IPS-18a (cell line): ENCODE measurements at regions not wholly inside any gene's neighbourhood (a gene's known extent, or its start where the extent isn't known, plus 50 kb on each side); places are given as distances from the start of the nearest gene placed in this dataset.

Experiments
- H3K27ac ChIP-seq: one replicate; pipeline ENCODE4 v1.5.1; 2013; ENCODE audit warnings: low read length
- H3K27me3 ChIP-seq: one replicate; pipeline ENCODE4 v1.6.1; 2013; ENCODE audit warnings: mild to moderate bottlenecking, low read length; ENCODE audit not compliant: control insufficient read depth, insufficient read depth
- H3K36me3 ChIP-seq: one replicate; pipeline ENCODE4 v1.6.1; 2013; ENCODE audit warnings: low read depth, low read length; ENCODE audit not compliant: control insufficient read depth
- H3K4me1 ChIP-seq: one replicate; pipeline ENCODE4 v1.6.1; 2013; ENCODE audit warnings: low read depth, low read length; ENCODE audit not compliant: control insufficient read depth
- H3K4me3 ChIP-seq: one replicate; pipeline ENCODE4 v1.5.1; 2013; ENCODE audit warnings: low read length
- H3K9ac ChIP-seq: one replicate; pipeline ENCODE4 v1.6.1; 2013; ENCODE audit warnings: mild to moderate bottlenecking, low read length, moderate library complexity
- H3K9me3 ChIP-seq: one replicate; pipeline ENCODE4 v1.6.1; 2013; ENCODE audit warnings: low read depth, low read length; ENCODE audit not compliant: control insufficient read depth

DNA sequence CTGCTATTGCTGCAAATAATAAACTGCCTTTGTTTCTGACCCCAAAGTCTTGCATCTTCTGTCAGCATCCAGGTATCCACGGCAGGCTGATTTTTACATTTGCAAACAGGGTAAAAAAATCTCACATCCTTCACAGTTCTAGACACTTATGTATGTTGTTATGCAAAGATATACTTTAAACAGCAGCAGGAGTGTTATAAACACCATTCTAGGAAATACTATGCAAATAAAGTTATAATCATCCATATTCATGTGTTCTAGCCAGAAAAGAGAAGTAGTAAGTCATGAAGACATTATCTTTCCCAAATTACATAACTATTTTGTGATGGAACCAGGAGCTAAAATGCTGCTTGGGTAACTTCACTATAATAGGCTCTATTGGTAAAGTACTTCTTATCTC, 534.2 kb downstream of the LTN1 start:
- H3K4me1 ChIP-seq: no peaks in the 10 kb centered on the region
- H3K9me3 ChIP-seq: no peaks in the 10 kb centered on the region
- H3K4me3 ChIP-seq: no peak overlapping the region
- no peaks in the 10 kb centered on the region for H3K36me3 ChIP-seq
- H3K27ac ChIP-seq: no peak overlapping the region
- H3K27me3 ChIP-seq: no peaks in the 10 kb centered on the region
- no peak overlapping the region for H3K9ac ChIP-seq

GRCh38 chr21:28455253-28455600, 537.5 kb downstream of the LTN1 start:
- H3K27ac ChIP-seq: no peak overlapping the region
- no peaks in the 10 kb centered on the region for H3K27me3 ChIP-seq
- H3K9ac ChIP-seq: no peak overlapping the region
- no peaks in the 10 kb centered on the region for H3K9me3 ChIP-seq
- no peaks in the 10 kb centered on the region for H3K4me1 ChIP-seq
- H3K36me3 ChIP-seq: no peaks in the 10 kb centered on the region
- H3K4me3 ChIP-seq: no peak overlapping the region

DNA sequence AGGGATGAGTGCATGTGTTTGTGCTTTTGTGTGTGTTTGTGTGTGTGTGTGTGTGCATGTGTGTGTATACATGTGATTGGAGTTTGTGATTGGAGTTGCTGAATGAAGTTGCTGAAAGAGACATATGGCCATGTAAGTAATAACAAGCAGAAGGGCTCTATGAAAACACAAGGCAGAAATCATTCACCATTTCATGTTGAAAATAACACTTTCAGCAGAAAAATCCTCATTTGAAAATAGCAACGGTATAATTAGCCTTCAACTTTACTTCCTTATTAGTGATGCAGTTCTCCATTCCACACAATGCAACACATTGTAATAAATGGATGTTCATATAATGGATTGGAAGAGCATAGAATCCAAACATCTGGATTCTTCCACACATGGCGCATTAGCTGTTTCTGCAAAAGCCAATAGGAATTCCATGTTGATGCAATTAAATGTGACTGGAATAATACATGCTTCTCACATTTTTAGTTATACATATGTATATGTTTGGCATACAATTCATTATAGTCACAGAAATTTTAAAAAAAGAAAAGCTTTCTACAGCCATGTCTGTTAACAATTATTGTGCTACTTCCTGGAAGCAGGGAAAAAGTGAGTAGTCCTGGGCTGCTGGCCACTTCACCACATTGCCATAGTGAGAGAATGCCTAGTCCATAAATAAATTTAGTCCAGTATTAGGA, 538.0 kb downstream of the LTN1 start:
- Histone ChIP-seq H3K9me3 (no peaks in the 10 kb centered on the region), H3K27me3 (no peaks in the 10 kb centered on the region), H3K9ac (no peak overlapping the region), H3K4me1 (no peaks in the 10 kb centered on the region), H3K36me3 (no peaks in the 10 kb centered on the region), H3K4me3 (no peak overlapping the region), H3K27ac (no peak overlapping the region)

DNA sequence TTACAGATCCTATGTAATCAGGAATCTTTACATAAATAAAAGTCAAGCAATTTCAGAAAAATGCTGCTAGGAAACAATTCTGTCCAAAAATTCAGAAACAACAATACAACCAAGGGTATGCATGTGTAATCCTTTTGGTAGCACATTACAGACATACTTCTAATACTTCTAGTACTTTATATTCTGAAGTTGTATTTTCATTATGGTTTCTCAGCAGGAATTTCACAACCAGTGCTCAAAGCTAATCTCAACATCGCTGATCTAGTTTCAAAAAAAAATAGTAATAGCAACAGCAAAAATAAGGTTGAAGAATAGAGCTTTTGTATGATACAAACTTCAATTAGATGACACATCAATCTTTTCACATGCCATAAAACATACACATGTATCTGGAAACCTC, 545.2 kb downstream of the LTN1 start:
- no peaks in the 10 kb centered on the region for H3K27me3 ChIP-seq
- no peak overlapping the region for H3K27ac ChIP-seq
- H3K36me3 ChIP-seq: no peaks in the 10 kb centered on the region
- H3K4me3 ChIP-seq: no peak overlapping the region
- no peak overlapping the region for H3K9ac ChIP-seq
- H3K4me1 ChIP-seq: no peaks in the 10 kb centered on the region
- H3K9me3 ChIP-seq: no peaks in the 10 kb centered on the region

GRCh38 chr21:28445141-28445830, 547.4 kb downstream of the LTN1 start:
- no peak overlapping the region for H3K9ac ChIP-seq
- no peak overlapping the region for H3K27ac ChIP-seq

DNA sequence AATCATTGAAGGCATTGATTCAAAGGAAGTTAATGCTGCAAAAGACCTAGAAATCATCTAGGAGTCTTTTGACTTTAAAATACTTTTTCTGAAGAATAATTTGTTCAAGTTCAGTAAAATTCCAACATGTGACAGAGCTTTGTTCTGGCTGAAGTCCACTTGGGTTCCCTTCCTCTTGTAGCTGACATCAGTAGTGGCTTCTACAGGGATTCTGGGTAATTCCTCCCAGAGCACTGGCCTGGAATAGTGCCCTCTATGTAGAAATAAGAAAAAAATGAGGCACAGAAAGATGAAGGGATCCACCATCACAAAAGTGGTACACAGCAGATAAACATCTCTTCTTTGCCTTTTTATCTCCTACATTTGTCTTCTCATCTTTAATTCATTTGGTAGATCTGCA, 548.1 kb downstream of the LTN1 start:
- no peak overlapping the region for H3K9ac ChIP-seq

More at GRCh38 chr21:28445141-28445830, 547.4 kb downstream of the LTN1 start:
- H3K9me3 ChIP-seq: no peaks in the 10 kb centered on the region
- H3K4me3 ChIP-seq: no peak overlapping the region
- H3K36me3 ChIP-seq: no peaks in the 10 kb centered on the region
- no peaks in the 10 kb centered on the region for H3K27me3 ChIP-seq
- H3K4me1 ChIP-seq: no peaks in the 10 kb centered on the region

DNA sequence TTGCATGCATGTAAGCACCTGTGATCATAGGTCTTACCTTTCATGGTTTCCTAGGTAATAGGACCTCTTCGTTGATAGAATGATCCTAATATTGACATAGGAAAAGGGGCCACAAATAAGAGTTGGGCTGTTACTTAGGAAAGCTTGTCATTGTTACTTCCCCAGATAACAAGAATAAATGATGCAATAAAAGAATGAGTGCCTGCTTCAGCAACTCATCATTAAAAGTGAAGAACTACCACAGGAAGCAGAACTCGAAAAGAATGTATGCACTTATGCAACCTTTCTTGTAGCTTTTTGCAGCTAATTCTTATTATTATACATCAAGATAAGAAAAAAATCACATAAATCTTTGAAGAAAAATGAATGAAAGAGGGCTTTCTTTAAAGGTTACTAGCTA, 548.6 kb downstream of the LTN1 start:
- Histone ChIP-seq H3K9ac (no peak overlapping the region), H3K4me3 (no peak overlapping the region), H3K9me3 (no peaks in the 10 kb centered on the region), H3K4me1 (no peaks in the 10 kb centered on the region), H3K36me3 (no peaks in the 10 kb centered on the region), H3K27me3 (no peaks in the 10 kb centered on the region), H3K27ac (no peak overlapping the region)

More for the DNA sequence above, 548.1 kb downstream of the LTN1 start:
- Histone ChIP-seq H3K36me3 (no peaks in the 10 kb centered on the region), H3K9me3 (no peaks in the 10 kb centered on the region), H3K4me1 (no peaks in the 10 kb centered on the region), H3K4me3 (no peak overlapping the region), H3K27me3 (no peaks in the 10 kb centered on the region), H3K27ac (no peak overlapping the region)

GRCh38 chr21:28442624-28443023, 550.1 kb downstream of the LTN1 start:
- Histone ChIP-seq H3K27me3 (no peaks in the 10 kb centered on the region), H3K27ac (no peak overlapping the region), H3K4me3 (no peak overlapping the region), H3K9me3 (no peaks in the 10 kb centered on the region), H3K4me1 (no peaks in the 10 kb centered on the region), H3K36me3 (no peaks in the 10 kb centered on the region), H3K9ac (no peak overlapping the region)

DNA sequence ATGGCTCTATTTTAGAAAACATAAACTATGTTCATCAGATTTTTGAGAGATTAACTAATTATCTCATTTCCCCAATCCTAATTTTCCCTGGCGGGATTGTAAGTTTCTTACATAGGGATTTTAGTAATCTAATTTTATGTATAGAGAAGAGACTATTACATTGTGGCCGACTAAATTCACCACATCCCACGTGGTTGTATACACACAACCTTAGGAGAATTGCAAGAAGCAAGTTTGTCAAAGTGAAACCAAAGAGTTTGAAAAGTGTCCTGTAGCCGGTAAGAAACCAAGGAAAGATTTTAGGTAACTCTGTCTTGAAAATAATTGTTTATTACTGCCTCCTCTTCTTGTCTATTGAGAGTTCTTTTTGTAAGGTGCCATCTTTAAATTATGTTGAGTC, 550.6 kb downstream of the LTN1 start:
- H3K4me1 ChIP-seq: no peaks in the 10 kb centered on the region
- H3K9ac ChIP-seq: no peak overlapping the region
- H3K27me3 ChIP-seq: no peaks in the 10 kb centered on the region
- H3K9me3 ChIP-seq: no peaks in the 10 kb centered on the region
- no peak overlapping the region for H3K4me3 ChIP-seq
- H3K36me3 ChIP-seq: no peaks in the 10 kb centered on the region
- no peak overlapping the region for H3K27ac ChIP-seq

- no peaks in the 10 kb centered on the region for H3K4me1 ChIP-seq
- no peak overlapping the region for H3K27ac ChIP-seq
- no peaks in the 10 kb centered on the region for H3K9me3 ChIP-seq
These were observed 552.9 kb downstream of the LTN1 start for GRCh38 chr21:28439788-28440187.

GRCh38 chr21:28439251-28439650, 553.4 kb downstream of the LTN1 start:
- Histone ChIP-seq H3K27ac (no peak overlapping the region), H3K9me3 (no peaks in the 10 kb centered on the region), H3K4me1 (no peaks in the 10 kb centered on the region), H3K4me3 (no peak overlapping the region), H3K9ac (no peak overlapping the region), H3K36me3 (no peaks in the 10 kb centered on the region), H3K27me3 (no peaks in the 10 kb centered on the region)

More at GRCh38 chr21:28439788-28440187, 552.9 kb downstream of the LTN1 start:
- Histone ChIP-seq H3K27me3 (no peaks in the 10 kb centered on the region), H3K36me3 (no peaks in the 10 kb centered on the region), H3K9ac (no peak overlapping the region), H3K4me3 (no peak overlapping the region)

DNA sequence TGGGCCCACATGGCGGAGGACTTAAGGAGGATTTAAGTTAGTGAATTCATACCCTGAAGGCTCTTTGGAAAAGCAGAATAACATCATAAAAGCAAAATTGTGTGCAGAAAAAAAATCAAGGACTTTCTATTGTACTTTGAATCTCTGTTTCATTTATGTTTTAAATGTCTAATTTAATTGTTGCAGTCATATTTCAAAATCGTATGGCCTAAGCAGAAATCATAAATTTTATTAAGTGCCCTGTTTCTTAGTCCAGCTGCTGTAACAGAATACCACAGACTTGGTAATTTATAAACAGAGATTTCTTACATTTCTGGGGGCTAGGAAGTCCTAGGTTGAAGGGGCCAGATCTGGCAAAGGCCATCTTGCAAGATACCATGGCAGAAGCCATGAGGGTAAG, 555.6 kb downstream of the LTN1 start:
- no peak overlapping the region for H3K9ac ChIP-seq
- no peak overlapping the region for H3K27ac ChIP-seq
- H3K4me3 ChIP-seq: no peak overlapping the region
- H3K9me3 ChIP-seq: no peaks in the 10 kb centered on the region
- H3K36me3 ChIP-seq: no peaks in the 10 kb centered on the region
- H3K4me1 ChIP-seq: no peaks in the 10 kb centered on the region
- H3K27me3 ChIP-seq: no peaks in the 10 kb centered on the region
